OCI-LY7 (cell line): ENCODE measurements at regions not wholly inside any gene's neighbourhood (a gene's known extent, or its start where the extent isn't known, plus 50 kb on each side); places are given as distances from the start of the nearest gene placed in this dataset.

Source experiments
- CTCF ChIP-seq: fragments of 200-600 bp; sonication (generic); conservative IDR thresholded peaks from 2 replicates; pipeline ENCODE4 v1.5.1; 2014; ENCODE audit warnings: mild to moderate bottlenecking, antibody characterized with exemption, low read length, moderate library complexity, mixed read lengths
- EZH2phosphoT487 ChIP-seq: fragments of 200-600 bp; sonication (generic); IDR thresholded peaks from 2 replicates; pipeline ENCODE4 v1.6.1; 2018; ENCODE audit warnings: low read depth, borderline replicate concordance, mild to moderate bottlenecking, mixed run types, antibody characterized with exemption, low read length, moderate library complexity, mixed read lengths

GRCh38 chr17:77287432-77288068 is 146.8 kb downstream of the SEC14L1 start:
- no peak for TF ChIP-seq CTCF
- no peak for TF ChIP-seq EZH2phosphoT487
